K562 (cell line): ENCODE measurements at regions not wholly inside any gene's neighbourhood (a gene's known extent, or its start where the extent isn't known, plus 50 kb on each side); places are given as distances from the start of the nearest gene placed in this dataset.

ENCODE experiments used
- EP300 ChIP-seq: IDR thresholded peaks from 2 replicates; pipeline ENCODE4 v1.6.1; 2012; ENCODE audit warnings: low read length, improper control_type of control experiment
- ETV6 ChIP-seq, 3 experiments: fragments of 150-350 bp in 1 of 3; sonication (generic) in 1 of 3; formaldehyde crosslinking in 1 of 3; IDR thresholded peaks; 2 replicates each; pipeline versions ENCODE4 v1.6.1 to v1.8.0; 2014 to 2022; ENCODE audit warnings: borderline replicate concordance in 2 of 3, low read depth in 2 of 3, antibody characterized with exemption in 1 of 3, low read length in 1 of 3, mild to moderate bottlenecking in 1 of 3, missing genetic modification reagents in 1 of 3
- EZH2 ChIP-seq: IDR thresholded peaks from 2 replicates; pipeline ENCODE4 v1.6.1; 2012; ENCODE audit warnings: low read depth, mild to moderate bottlenecking, inconsistent platforms, low read length, borderline replicate concordance
- MCM2 ChIP-seq: fragments of 450-650 bp; IDR thresholded peaks from 2 replicates; pipeline ENCODE4 v1.6.1; 2017; ENCODE audit warnings: low read depth, mild to moderate bottlenecking
- MTA3 ChIP-seq: fragments of 450-650 bp; formaldehyde crosslinking; IDR thresholded peaks from 2 replicates; pipeline ENCODE4 v1.6.1; 2017; ENCODE audit warnings: mild to moderate bottlenecking, borderline replicate concordance
- POLR2A ChIP-seq: fragments of 450-650 bp; conservative IDR thresholded peaks from 2 replicates; pipeline ENCODE4 v1.6.1; 2016
- SETDB1 ChIP-seq: IDR thresholded peaks from one replicate; pipeline ENCODE4 v1.6.1; 2012; ENCODE audit warnings: low read length, control low read depth, inconsistent platforms
- SIN3A ChIP-seq, 2 experiments: fragments of 150-350 bp in 1 of 2; IDR thresholded peaks; 2 replicates each; pipeline ENCODE4 v1.6.1; 2011 to 2016; ENCODE audit warnings: borderline replicate concordance in 2 of 2, low read depth in 2 of 2, low read length in 2 of 2, mild to moderate bottlenecking in 2 of 2, moderate library complexity in 2 of 2; ENCODE audit not compliant: control insufficient read depth in 1 of 2
- SMARCE1 ChIP-seq: fragments of 450-650 bp; IDR thresholded peaks from 2 replicates; pipeline ENCODE4 v1.7.1; 2016; ENCODE audit warnings: mild to moderate bottlenecking
- YY1 ChIP-seq, 3 experiments: IDR thresholded peaks; 2 replicates each; pipeline ENCODE4 v1.6.1; 2011; ENCODE audit warnings: low read length in 2 of 3, mild to moderate bottlenecking in 2 of 3, moderate library complexity in 2 of 3, borderline replicate concordance in 1 of 3, control low read depth in 1 of 3, low read depth in 1 of 3; ENCODE audit not compliant: insufficient read depth in 3 of 3, insufficient replicate concordance in 2 of 3, control insufficient read depth in 1 of 3, insufficient read length in 1 of 3; ENCODE audit errors: extremely low read depth in 1 of 3
- TF ChIP-seq, protein P1 (sequence below), 2 experiments: IDR thresholded peaks; 2 replicates each; pipeline ENCODE4 v1.6.1; 2011; ENCODE audit warnings: borderline replicate concordance in 1 of 2, control low read depth in 1 of 2, low read depth in 1 of 2, low read length in 1 of 2, mild to moderate bottlenecking in 1 of 2, mixed read lengths in 1 of 2, moderate library complexity in 1 of 2; ENCODE audit not compliant: insufficient read depth in 1 of 2, insufficient read length in 1 of 2, poor library complexity in 1 of 2, severe bottlenecking in 1 of 2; ENCODE audit errors: extremely low read depth in 1 of 2
- TF ChIP-seq, protein P2 (sequence below), 2 experiments: fragments of 450-650 bp in 1 of 2; IDR thresholded peaks; 2 replicates each; pipeline ENCODE4 v1.6.1; 2011 to 2017; ENCODE audit warnings: low read depth in 2 of 2, antibody characterized with exemption in 1 of 2, borderline replicate concordance in 1 of 2, low read length in 1 of 2, mild to moderate bottlenecking in 1 of 2, mixed read lengths in 1 of 2; ENCODE audit not compliant: control insufficient read depth in 1 of 2
- TF ChIP-seq, protein P3 (sequence below), 3 experiments: IDR thresholded peaks in 2 of 3; conservative IDR thresholded peaks in 1 of 3; 2 replicates each; pipeline ENCODE4 v1.5.1; 2011 to 2012; ENCODE audit warnings: low read length in 3 of 3, mild to moderate bottlenecking in 3 of 3, control low read depth in 2 of 3, improper control_type of control experiment in 1 of 3, inconsistent platforms in 1 of 3, low read depth in 1 of 3, mixed read lengths in 1 of 3, moderate library complexity in 1 of 3; ENCODE audit not compliant: insufficient read depth in 2 of 3

DNA sequence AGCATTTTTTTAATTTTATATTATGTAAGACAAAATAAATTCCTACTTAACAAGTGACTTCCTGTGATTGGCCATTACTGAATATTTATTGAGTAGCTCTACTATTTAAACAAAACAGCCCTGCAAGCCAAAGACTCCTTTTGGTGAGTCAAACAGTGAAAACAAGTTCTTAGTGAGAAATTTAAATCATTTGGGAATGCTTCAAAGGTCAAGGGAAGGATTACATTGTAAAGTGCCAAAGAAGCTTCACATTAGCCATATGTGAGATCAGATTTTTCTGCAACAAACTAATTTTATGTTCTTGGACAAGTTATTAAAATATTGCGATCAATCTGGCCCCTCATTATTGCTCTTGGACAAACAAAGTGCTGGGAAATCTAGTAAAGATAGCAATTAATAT, 795.4 kb upstream of the MGAT4C start:
- TF ChIP-seq, protein P1, sequence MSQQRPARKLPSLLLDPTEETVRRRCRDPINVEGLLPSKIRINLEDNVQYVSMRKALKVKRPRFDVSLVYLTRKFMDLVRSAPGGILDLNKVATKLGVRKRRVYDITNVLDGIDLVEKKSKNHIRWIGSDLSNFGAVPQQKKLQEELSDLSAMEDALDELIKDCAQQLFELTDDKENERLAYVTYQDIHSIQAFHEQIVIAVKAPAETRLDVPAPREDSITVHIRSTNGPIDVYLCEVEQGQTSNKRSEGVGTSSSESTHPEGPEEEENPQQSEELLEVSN (IDR thresholded peaks at IDR 0.05; ENCODE audit: borderline replicate concordance in 1 of 2, extremely low read depth in 1 of 2, insufficient read depth in 1 of 2, insufficient read length in 1 of 2, low read depth in 1 of 2, low read length in 1 of 2, poor library complexity in 1 of 2, severe bottlenecking in 1 of 2), result no peak
- TF ChIP-seq SIN3A (IDR thresholded peaks at IDR 0.05; ENCODE audit: borderline replicate concordance in 2 of 2, control insufficient read depth in 1 of 2, low read depth in 2 of 2, low read length in 2 of 2), result no peak
- TF ChIP-seq YY1 (IDR thresholded peaks at IDR 0.05; ENCODE audit: borderline replicate concordance in 1 of 3, control insufficient read depth in 1 of 3, extremely low read depth in 1 of 3, insufficient read depth in 3 of 3, insufficient read length in 1 of 3, insufficient replicate concordance in 2 of 3, low read depth in 1 of 3, low read length in 2 of 3), result no peak
- TF ChIP-seq MCM2, result no peak
- TF ChIP-seq EP300, result no peak
- TF ChIP-seq, protein P2, sequence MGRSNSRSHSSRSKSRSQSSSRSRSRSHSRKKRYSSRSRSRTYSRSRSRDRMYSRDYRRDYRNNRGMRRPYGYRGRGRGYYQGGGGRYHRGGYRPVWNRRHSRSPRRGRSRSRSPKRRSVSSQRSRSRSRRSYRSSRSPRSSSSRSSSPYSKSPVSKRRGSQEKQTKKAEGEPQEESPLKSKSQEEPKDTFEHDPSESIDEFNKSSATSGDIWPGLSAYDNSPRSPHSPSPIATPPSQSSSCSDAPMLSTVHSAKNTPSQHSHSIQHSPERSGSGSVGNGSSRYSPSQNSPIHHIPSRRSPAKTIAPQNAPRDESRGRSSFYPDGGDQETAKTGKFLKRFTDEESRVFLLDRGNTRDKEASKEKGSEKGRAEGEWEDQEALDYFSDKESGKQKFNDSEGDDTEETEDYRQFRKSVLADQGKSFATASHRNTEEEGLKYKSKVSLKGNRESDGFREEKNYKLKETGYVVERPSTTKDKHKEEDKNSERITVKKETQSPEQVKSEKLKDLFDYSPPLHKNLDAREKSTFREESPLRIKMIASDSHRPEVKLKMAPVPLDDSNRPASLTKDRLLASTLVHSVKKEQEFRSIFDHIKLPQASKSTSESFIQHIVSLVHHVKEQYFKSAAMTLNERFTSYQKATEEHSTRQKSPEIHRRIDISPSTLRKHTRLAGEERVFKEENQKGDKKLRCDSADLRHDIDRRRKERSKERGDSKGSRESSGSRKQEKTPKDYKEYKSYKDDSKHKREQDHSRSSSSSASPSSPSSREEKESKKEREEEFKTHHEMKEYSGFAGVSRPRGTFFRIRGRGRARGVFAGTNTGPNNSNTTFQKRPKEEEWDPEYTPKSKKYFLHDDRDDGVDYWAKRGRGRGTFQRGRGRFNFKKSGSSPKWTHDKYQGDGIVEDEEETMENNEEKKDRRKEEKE (IDR thresholded peaks at IDR 0.05; ENCODE audit: borderline replicate concordance in 1 of 2, control insufficient read depth in 1 of 2, low read depth in 2 of 2, low read length in 1 of 2), result no peak
- TF ChIP-seq MTA3, result no peak
- no peak for TF ChIP-seq SETDB1
- TF ChIP-seq POLR2A, result no peak
- no peak for TF ChIP-seq EZH2
- TF ChIP-seq, protein P3, sequence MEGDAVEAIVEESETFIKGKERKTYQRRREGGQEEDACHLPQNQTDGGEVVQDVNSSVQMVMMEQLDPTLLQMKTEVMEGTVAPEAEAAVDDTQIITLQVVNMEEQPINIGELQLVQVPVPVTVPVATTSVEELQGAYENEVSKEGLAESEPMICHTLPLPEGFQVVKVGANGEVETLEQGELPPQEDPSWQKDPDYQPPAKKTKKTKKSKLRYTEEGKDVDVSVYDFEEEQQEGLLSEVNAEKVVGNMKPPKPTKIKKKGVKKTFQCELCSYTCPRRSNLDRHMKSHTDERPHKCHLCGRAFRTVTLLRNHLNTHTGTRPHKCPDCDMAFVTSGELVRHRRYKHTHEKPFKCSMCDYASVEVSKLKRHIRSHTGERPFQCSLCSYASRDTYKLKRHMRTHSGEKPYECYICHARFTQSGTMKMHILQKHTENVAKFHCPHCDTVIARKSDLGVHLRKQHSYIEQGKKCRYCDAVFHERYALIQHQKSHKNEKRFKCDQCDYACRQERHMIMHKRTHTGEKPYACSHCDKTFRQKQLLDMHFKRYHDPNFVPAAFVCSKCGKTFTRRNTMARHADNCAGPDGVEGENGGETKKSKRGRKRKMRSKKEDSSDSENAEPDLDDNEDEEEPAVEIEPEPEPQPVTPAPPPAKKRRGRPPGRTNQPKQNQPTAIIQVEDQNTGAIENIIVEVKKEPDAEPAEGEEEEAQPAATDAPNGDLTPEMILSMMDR (IDR thresholded peaks at IDR 0.05 in 2 of 3, conservative IDR thresholded peaks at IDR 0.05 in 1 of 3; ENCODE audit: insufficient read depth in 2 of 3, low read depth in 1 of 3, low read length in 3 of 3), result no peak
- no peak for TF ChIP-seq SMARCE1
- TF ChIP-seq ETV6 (IDR thresholded peaks at IDR 0.05; ENCODE audit: borderline replicate concordance in 1 of 2, low read depth in 2 of 2, low read length in 1 of 2), result no peak
- no peak for TF ChIP-seq ETV6 (CRISPR knock-in tag; IDR thresholded peaks at IDR 0.05; ENCODE audit: borderline replicate concordance)
